Progenitor cell of endocrine pancreas (in vitro differentiated cells): ENCODE measurements at regions not wholly inside any gene's neighbourhood (a gene's known extent, or its start where the extent isn't known, plus 50 kb on each side); places are given as distances from the start of the nearest gene placed in this dataset.

Experiments used
- DNase-seq: peaks from one replicate; pipeline ENCODE4 v3.0.0; 2021; ENCODE audit warnings: low spot score; ENCODE audit not compliant: unreplicated experiment
- H3K27ac Mint-ChIP-seq: 2 replicates; pipeline ENCODE4 v1.8.0; 2021; ENCODE audit warnings: mild to moderate bottlenecking, moderate library complexity, mixed read lengths
- H3K27me3 Mint-ChIP-seq: 2 replicates; pipeline ENCODE4 v1.8.0; 2021; ENCODE audit warnings: mixed read lengths
- H3K36me3 Mint-ChIP-seq: 2 replicates; pipeline ENCODE4 v1.8.0; 2022; ENCODE audit warnings: mixed read lengths; ENCODE audit not compliant: insufficient read depth
- H3K4me1 Mint-ChIP-seq: 2 replicates; pipeline ENCODE4 v1.8.0; 2021; ENCODE audit warnings: low read depth, mixed read lengths
- H3K4me3 Mint-ChIP-seq: 2 replicates; pipeline ENCODE4 v1.8.0; 2021; ENCODE audit warnings: low read depth, mild to moderate bottlenecking, moderate library complexity, mixed read lengths
- H3K9me3 Mint-ChIP-seq: 2 replicates; pipeline ENCODE4 v1.8.0; 2021; ENCODE audit warnings: low read depth, mixed read lengths
- CTCF ChIP-seq: fragments of 200-600 bp; sonication (generic); IDR thresholded peaks from one replicate; pipeline ENCODE4 v1.5.0; 2021; ENCODE audit warnings: antibody characterized with exemption, mild to moderate bottlenecking; ENCODE audit not compliant: unreplicated experiment

DNA sequence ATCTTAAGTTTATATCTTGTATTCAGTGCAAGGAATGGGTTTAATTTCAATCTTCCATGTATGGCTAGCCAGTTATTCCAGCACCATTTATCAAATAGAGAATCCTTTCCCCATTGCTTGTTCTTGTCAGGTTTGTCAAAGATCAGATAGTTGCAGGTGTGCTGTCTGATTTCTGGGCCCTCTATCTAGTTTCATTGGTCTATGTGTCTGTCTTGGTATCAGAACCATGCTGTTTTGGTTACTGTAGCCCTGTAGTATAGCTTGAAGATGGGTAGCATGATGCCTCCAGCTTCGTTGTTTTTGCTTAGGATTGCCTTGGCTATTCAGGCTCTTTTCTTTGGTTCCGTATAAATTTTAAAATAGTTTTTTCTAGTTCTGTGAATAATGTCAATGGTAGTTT lies 200.0 kb downstream of the MANEA start:
- H3K4me1 Mint-ChIP-seq, result peaks cover 2% of the 10 kb centered on the region
- H3K9me3 Mint-ChIP-seq, result peaks cover 7% of the 10 kb centered on the region
- H3K27me3 Mint-ChIP-seq, result no peaks in the 10 kb centered on the region
- no peak overlapping the region for H3K27ac Mint-ChIP-seq
- no peak for TF ChIP-seq CTCF
- H3K4me3 Mint-ChIP-seq, result no peak overlapping the region
- DNase-seq, result no peak
- H3K36me3 Mint-ChIP-seq, result peaks cover 1% of the 10 kb centered on the region

- Mint-ChIP-seq H3K4me3 (no peak overlapping the region), H3K36me3 (peaks cover 1% of the 10 kb centered on the region), H3K4me1 (peaks cover 2% of the 10 kb centered on the region), H3K9me3 (peaks cover 7% of the 10 kb centered on the region), H3K27me3 (no peaks in the 10 kb centered on the region), H3K27ac (no peak overlapping the region)
- TF ChIP-seq CTCF, result no peak
- no peak for DNase-seq
These were observed 202.7 kb downstream of the MANEA start for GRCh38 chr6:95780037-95780436.

DNA sequence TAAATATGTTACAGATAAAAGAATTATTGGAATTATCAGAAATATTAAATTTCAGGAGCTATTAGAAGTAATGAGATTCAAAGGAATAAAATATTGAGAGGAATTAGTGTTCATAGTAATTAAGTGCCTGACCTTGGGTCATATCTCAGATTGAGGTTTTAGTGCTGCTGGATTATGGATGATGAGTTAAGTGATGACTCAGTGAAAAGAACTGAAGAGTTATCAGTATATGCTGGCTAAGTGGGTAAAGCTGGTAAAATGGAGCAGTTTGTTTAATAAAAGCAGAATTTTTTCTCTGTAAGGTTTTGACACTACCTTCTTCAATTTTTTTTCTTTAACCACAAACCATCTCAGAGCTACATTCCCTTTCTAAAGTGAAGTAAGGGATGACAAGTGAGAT lies 206.7 kb downstream of the MANEA start:
- H3K4me3 Mint-ChIP-seq, result no peak overlapping the region
- no peak overlapping the region for H3K27ac Mint-ChIP-seq
- peaks cover 2% of the 10 kb centered on the region for H3K4me1 Mint-ChIP-seq
- H3K27me3 Mint-ChIP-seq, result no peaks in the 10 kb centered on the region
- no peaks in the 10 kb centered on the region for H3K9me3 Mint-ChIP-seq
- DNase-seq, result no peak
- H3K36me3 Mint-ChIP-seq, result no peaks in the 10 kb centered on the region
- TF ChIP-seq CTCF, result no peak

- Mint-ChIP-seq H3K4me1 (peaks cover 2% of the 10 kb centered on the region), H3K27ac (no peak overlapping the region), H3K27me3 (no peaks in the 10 kb centered on the region), H3K9me3 (no peaks in the 10 kb centered on the region), H3K4me3 (no peak overlapping the region), H3K36me3 (no peaks in the 10 kb centered on the region)
- TF ChIP-seq CTCF, result no peak
- DNase-seq, result no peak
These were observed 207.5 kb downstream of the MANEA start for GRCh38 chr6:95784869-95785268.

DNA sequence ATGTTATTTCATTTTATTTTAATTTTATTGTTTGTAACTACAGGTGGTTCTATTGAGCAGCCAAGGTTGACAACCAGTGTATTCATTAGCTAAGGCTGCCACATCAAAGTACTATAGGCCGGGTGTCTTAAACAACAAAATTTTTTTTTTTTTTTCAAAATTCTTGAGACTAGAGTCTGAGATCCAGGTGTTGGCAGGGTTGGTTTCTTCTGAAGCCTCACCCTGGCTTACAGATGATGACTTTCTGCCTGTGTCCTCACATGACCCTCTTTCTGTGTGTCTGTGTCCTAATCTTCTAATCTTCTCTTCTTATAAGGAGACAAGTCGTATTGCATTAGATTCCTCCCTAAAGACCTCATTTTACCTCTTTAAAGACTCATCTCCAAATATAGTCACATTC lies 208.4 kb downstream of the MANEA start:
- Mint-ChIP-seq H3K4me1 (no peaks in the 10 kb centered on the region), H3K36me3 (no peaks in the 10 kb centered on the region), H3K9me3 (peaks cover 4% of the 10 kb centered on the region), H3K27me3 (no peaks in the 10 kb centered on the region), H3K4me3 (no peak overlapping the region), H3K27ac (no peak overlapping the region)
- no peak for TF ChIP-seq CTCF
- DNase-seq, result no peak
